Ovary (tissue), 7 donors: ENCODE measurements at regions not wholly inside any gene's neighbourhood (a gene's known extent, or its start where the extent isn't known, plus 50 kb on each side); places are given as distances from the start of the nearest gene placed in this dataset.

Experiments used
- DNase-seq, 5 donors: peaks; one replicate each; pipeline ENCODE4 v3.0.0-alpha.2; 2019 to 2020
- H3K27ac ChIP-seq, 2 donors: fragments of 200-600 bp; one replicate each; pipeline versions ENCODE4 v1.5.1 to v1.8.0; 2019 to 2022
- H3K27me3 ChIP-seq: fragments of 200-600 bp; one replicate; pipeline ENCODE4 v1.8.0; 2022
- H3K36me3 ChIP-seq: fragments of 200-600 bp; sonication (generic); one replicate; pipeline ENCODE4 v1.5.1; 2019
- H3K4me1 ChIP-seq: one replicate; pipeline ENCODE4 v1.8.1; 2013; ENCODE audit warnings: mild to moderate bottlenecking, moderate library complexity; ENCODE audit not compliant: insufficient read depth
- H3K4me3 ChIP-seq: fragments of 200-600 bp; sonication (generic); one replicate; pipeline ENCODE4 v1.5.1; 2017
- H3K9me3 ChIP-seq, 2 donors: fragments of 200-600 bp in 1 of 2; sonication (generic) in 1 of 2; one replicate each; pipeline versions ENCODE4 v1.5.1 to v1.8.1; 2013 to 2019; ENCODE audit warnings: mild to moderate bottlenecking in 1 of 2, moderate library complexity in 1 of 2
- CTCF ChIP-seq, 3 donors: fragments of 450-650 bp in 2 of 3; fragments of 200-600 bp in 1 of 3; IDR thresholded peaks; one replicate each; pipeline versions ENCODE4 v1.5.1 to v1.8.0; 2016 to 2022; ENCODE audit warnings: antibody characterized with exemption in 3 of 3, mild to moderate bottlenecking in 1 of 3
- EP300 ChIP-seq: sonication (generic); formaldehyde crosslinking; IDR thresholded peaks from one replicate; pipeline ENCODE4 v1.6.1; 2017; ENCODE audit warnings: antibody characterized with exemption
- POLR2A ChIP-seq: fragments of 450-650 bp; IDR thresholded peaks from one replicate; pipeline ENCODE4 v1.6.1; 2017; ENCODE audit warnings: antibody characterized with exemption, mild to moderate bottlenecking, moderate library complexity
- WGBS, 3 donors: extraction: QIAGEN DNeasy Blood & Tissue Kit in 1 of 3; methylation state at CpG; one replicate each; pipeline versions ENCODE4 v1.1.5 to v1.1.7; 2013 to 2017; 5-methylcytosine and 5-hydroxymethylcytosine counted together
- intact Hi-C, 4 donors: fragments of 100-400 bp; cut with DNase I; formaldehyde crosslinking; loops; one replicate each; pipeline versions ENCODE4 v1.11.0 to v1.15.1; 2022 to 2023
- donor health status: DM: no; HTN: no; CAD: no; lungs with moderate emphysema.
- donor health status: DM: no; HTN: no; CAD: no.
- donor health status: Bipolar disorder and iron deficiency.
- donor health status: DM: no; HTN: no; CAD: no.
- donor health status: DM: yes; HTN: yes; CAD: no.

GRCh38 chr1:25134801-25135461 is 97.4 kb downstream of the SYF2 start:
- no peak for DNase-seq
- H3K4me1 ChIP-seq, result no peaks in the 10 kb centered on the region
- TF ChIP-seq CTCF (IDR thresholded peaks at IDR 0.05) (no peak), EP300 (no peak), POLR2A (no peak)
- no peaks in the 10 kb centered on the region for H3K9me3 ChIP-seq
- H3K27ac ChIP-seq, result no peak overlapping the region
- no peaks in the 10 kb centered on the region for H3K36me3 ChIP-seq
- WGBS, 3 donors, result 40 to 45% (median 42%) methylated on average over 7 of the region's 7 CpGs
- H3K27me3 ChIP-seq, result no peaks in the 10 kb centered on the region
- no peak overlapping the region for H3K4me3 ChIP-seq
- intact Hi-C loops, result no loop called here

- no peak overlapping the region for H3K27ac ChIP-seq
- no peaks in the 10 kb centered on the region for H3K36me3 ChIP-seq
- WGBS, 3 donors, result 75 to 81% (median 80%) methylated on average over 4 of the region's 4 CpGs
- no peaks in the 10 kb centered on the region for H3K27me3 ChIP-seq
- no peaks in the 10 kb centered on the region for H3K9me3 ChIP-seq
- no peak overlapping the region for H3K4me3 ChIP-seq
- no peak for DNase-seq
- intact Hi-C loops, result no loop called here
- H3K4me1 ChIP-seq, result no peaks in the 10 kb centered on the region
- TF ChIP-seq CTCF (IDR thresholded peaks at IDR 0.05) (no peak), EP300 (no peak), POLR2A (no peak)
These were observed 98.0 kb downstream of the SYF2 start for GRCh38 chr1:25134307-25134706.

- Histone ChIP-seq H3K27me3 (no peaks in the 10 kb centered on the region), H3K4me3 (no peak overlapping the region), H3K27ac (no peak overlapping the region), H3K9me3 (no peaks in the 10 kb centered on the region), H3K36me3 (no peaks in the 10 kb centered on the region), H3K4me1 (no peaks in the 10 kb centered on the region)
- intact Hi-C loops, result no loop called here
- no peak for DNase-seq
- TF ChIP-seq CTCF (IDR thresholded peaks at IDR 0.05) (no peak), POLR2A (no peak), EP300 (no peak)
- WGBS, 3 donors, result 66 to 78% (median 68%) methylated on average over 4 of the region's 4 CpGs
These were observed 100.5 kb downstream of the SYF2 start for GRCh38 chr1:25131794-25132193.

GRCh38 chr1:25130895-25131294 is 101.4 kb downstream of the SYF2 start:
- Histone ChIP-seq H3K27ac (no peak overlapping the region), H3K4me1 (no peaks in the 10 kb centered on the region), H3K36me3 (no peaks in the 10 kb centered on the region), H3K27me3 (no peaks in the 10 kb centered on the region), H3K4me3 (no peak overlapping the region), H3K9me3 (no peaks in the 10 kb centered on the region)
- intact Hi-C loops, result no loop called here
- 77 to 95% (median 81%) methylated on average over 5 of the region's 5 CpGs for WGBS, 3 donors
- DNase-seq, result no peak
- TF ChIP-seq CTCF (IDR thresholded peaks at IDR 0.05), result no peak
- TF ChIP-seq EP300, result no peak
- TF ChIP-seq POLR2A, result no peak
